NB4 (cell line): ENCODE measurements at regions not wholly inside any gene's neighbourhood (a gene's known extent, or its start where the extent isn't known, plus 50 kb on each side); places are given as distances from the start of the nearest gene placed in this dataset.

ENCODE experiments used
- DNase-seq: peaks from one replicate; pipeline ENCODE4 v3.0.0; 2010; ENCODE audit warnings: low read depth
- H3K4me3 ChIP-seq: one replicate; pipeline ENCODE4 v1.5.1; 2011; ENCODE audit warnings: mild to moderate bottlenecking, low read depth, low read length, moderate library complexity
- CTCF ChIP-seq: IDR thresholded peaks from one replicate; pipeline ENCODE4 v1.5.1; 2012; ENCODE audit warnings: low read depth, low read length
- MAX ChIP-seq: IDR thresholded peaks from 2 replicates; pipeline ENCODE4 v1.6.1; 2011; ENCODE audit warnings: low read depth, low read length
- MYC ChIP-seq: IDR thresholded peaks from 2 replicates; pipeline ENCODE4 v1.6.1; 2011; ENCODE audit warnings: low read depth, low read length
- POLR2A ChIP-seq: IDR thresholded peaks from 2 replicates; pipeline ENCODE4 v1.6.1; 2011; ENCODE audit warnings: mild to moderate bottlenecking; ENCODE audit not compliant: insufficient read length; ENCODE audit errors: extremely low read depth

- no peak overlapping the region for H3K4me3 ChIP-seq
- no peak for DNase-seq
- no peak for TF ChIP-seq CTCF
- no peak for TF ChIP-seq MAX
- no peak for TF ChIP-seq MYC
- no peak for TF ChIP-seq POLR2A
Observed at GRCh38 chr17:69972251-69972650, 102.8 kb upstream of the KCNJ16 start.

- DNase-seq: no peak
- TF ChIP-seq POLR2A (no peak), CTCF (no peak), MYC (no peak)
- H3K4me3 ChIP-seq: no peak overlapping the region
Observed at GRCh38 chr17:69975808-69976207, 99.2 kb upstream of the KCNJ16 start.

GRCh38 chr17:69978056-69978646 lies 96.9 kb upstream of the KCNJ16 start:
- no peak for TF ChIP-seq POLR2A
- no peak for TF ChIP-seq CTCF
- TF ChIP-seq MAX: no peak
- no peak for TF ChIP-seq MYC
- no peak for DNase-seq

GRCh38 chr17:69981441-69981840 lies 93.6 kb upstream of the KCNJ16 start:
- no peak overlapping the region for H3K4me3 ChIP-seq
- DNase-seq: no peak
- no peak for TF ChIP-seq CTCF
- no peak for TF ChIP-seq MYC
- TF ChIP-seq POLR2A: no peak
- TF ChIP-seq MAX: no peak

More at GRCh38 chr17:69978056-69978646, 96.9 kb upstream of the KCNJ16 start:
- no peak overlapping the region for H3K4me3 ChIP-seq

- no peak overlapping the region for H3K4me3 ChIP-seq
- no peak for DNase-seq
- TF ChIP-seq MAX: no peak
- TF ChIP-seq MYC: no peak
- no peak for TF ChIP-seq POLR2A
- TF ChIP-seq CTCF: no peak
Observed at GRCh38 chr17:69995476-69995875, 79.5 kb upstream of the KCNJ16 start.

GRCh38 chr17:69997332-69997731 lies 77.7 kb upstream of the KCNJ16 start:
- no peak overlapping the region for H3K4me3 ChIP-seq
- no peak for TF ChIP-seq MYC
- no peak for TF ChIP-seq CTCF
- TF ChIP-seq MAX: no peak
- no peak for TF ChIP-seq POLR2A
- DNase-seq: no peak
